Fibroblast of peridontal ligament (primary cell): ENCODE measurements at regions not wholly inside any gene's neighbourhood (a gene's known extent, or its start where the extent isn't known, plus 50 kb on each side); places are given as distances from the start of the nearest gene placed in this dataset.
"Not testable (repeated sequence)": the region's sequence is repeated elsewhere in the genome, so short reads cannot be mapped to it uniquely, and the experiment has no call there.

Experiments
- DNase-seq: peaks from one replicate; pipeline ENCODE4 v3.0.0-alpha.2; 2010; ENCODE audit errors: extremely low read depth

DNA sequence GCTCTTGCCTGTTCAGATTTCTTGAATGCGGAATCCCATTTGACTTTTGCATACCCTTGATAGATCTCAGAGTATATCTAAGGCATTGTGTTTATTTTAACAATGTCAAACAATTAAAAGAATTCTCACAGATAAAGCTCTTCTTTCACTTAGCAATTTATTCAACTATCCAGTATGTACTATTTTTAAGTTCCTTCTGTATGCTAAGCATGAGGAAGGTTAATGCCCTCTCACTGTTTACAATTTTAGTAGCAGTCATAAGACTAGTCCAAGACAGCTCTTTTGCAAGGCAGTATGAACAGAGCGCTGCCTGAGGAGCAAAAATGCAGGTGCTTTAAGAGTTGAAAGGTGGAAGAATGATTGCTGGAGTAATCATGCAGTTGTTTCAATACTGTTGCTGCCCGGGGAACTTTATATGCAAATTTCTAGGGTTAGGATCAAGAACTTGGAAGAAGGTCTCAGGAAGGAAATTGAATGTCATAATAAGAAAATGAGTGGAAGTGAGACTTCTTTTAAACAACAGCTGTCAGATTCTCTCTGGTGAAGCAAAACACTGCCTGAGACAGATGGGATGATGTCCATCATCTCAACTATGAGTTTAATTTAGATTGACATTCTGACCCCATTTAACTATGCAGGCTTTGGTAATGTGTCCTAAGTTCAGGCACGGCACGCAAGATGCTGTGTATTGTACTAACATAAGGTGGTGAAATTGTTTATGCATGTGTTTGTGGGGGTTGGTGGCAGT lies 1303.5 kb upstream of the CITED2 start:
- DNase-seq: no peak

- DNase-seq: no peak
Observed at GRCh38 chr6:140671926-140672325, 1297.5 kb upstream of the CITED2 start.

DNA sequence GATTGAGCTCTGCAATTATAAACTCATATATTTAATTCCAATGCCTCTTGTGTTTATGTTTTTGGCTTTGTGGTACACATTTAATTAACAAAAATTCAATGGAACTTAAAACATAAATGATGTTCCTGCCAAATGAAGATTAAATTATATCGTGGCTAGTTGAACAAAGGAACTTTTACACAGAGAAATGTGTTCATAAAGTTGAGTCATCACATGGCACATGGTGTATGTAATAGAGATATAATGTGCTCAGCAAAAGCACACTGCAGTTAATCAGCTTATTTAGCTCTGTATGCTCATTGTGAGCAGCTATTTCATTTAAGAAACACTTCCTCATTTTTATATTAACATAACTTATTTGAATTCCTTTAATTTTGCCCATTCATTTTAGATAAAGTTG lies 1295.6 kb upstream of the CITED2 start:
- peak; percentile 59 for DNase-seq

DNA sequence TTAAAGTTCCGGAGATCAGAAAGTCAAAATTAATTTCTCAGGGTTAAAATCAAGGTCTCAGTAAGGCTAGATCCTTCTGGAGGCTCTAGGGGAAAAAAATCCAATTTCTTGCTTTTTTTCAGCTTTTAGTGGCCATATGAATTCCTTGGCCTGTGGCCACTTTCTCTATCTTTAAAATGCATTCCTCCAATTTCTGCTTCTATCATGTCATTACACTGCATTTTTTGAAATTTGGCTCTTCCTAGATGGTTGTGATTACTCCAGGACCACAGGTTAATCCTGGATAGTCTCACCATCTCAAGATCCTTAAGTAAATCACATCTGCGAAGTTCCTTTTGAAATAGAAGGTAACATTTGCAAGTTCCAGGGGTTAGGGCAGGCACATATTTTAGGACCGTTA lies 1294.9 kb upstream of the CITED2 start:
- DNase-seq: peak; percentile 48

DNA sequence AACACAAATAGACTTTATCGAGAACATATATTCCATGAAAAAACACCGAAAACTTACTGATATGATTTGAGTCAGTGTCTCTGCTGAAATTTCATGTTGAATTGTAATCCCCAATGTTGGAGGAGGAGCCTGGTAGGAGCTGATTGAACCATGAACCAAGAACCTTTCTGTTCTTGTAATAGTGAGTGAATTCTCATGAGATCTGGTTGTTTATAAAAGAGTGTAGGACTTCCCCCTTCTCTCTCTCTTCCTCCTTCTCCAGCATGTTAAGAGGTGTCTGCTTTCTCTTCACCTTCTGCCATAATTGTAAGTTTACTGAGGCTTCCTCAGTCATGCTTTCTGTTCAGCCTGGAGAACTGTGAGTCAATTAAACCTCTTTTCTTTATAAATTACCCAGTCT lies 1289.3 kb upstream of the CITED2 start:
- no peak for DNase-seq

DNA sequence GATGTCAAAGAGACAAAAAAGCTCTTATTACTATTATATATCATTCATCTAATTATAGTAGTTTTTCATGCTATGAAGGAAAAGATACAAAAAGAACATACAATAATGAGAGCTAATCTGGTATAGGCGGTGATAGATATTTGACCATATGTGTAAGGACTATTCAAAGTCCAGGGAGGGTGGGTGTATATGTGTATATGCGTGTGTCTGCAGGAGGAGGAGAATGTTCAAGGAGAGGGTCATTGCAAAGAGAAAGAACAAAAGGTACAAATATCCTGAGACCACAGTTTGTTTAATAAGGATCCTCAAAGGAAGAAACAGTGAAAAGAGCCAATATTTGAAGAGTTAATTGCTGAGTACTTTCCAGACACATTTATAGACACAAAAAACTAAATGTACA lies 1288.6 kb upstream of the CITED2 start:
- DNase-seq: no peak

- peak; percentile 32 for DNase-seq
Observed at GRCh38 chr6:140661691-140662090, 1287.2 kb upstream of the CITED2 start.

- DNase-seq: peak; percentile 55
Observed at GRCh38 chr6:140660295-140660694, 1285.8 kb upstream of the CITED2 start.

GRCh38 chr6:140653972-140654371 lies 1279.5 kb upstream of the CITED2 start:
- DNase-seq: no peak

GRCh38 chr6:140653506-140653905 lies 1279.1 kb upstream of the CITED2 start:
- DNase-seq: no peak

GRCh38 chr6:140649502-140649901 lies 1275.1 kb upstream of the CITED2 start:
- DNase-seq: not testable (repeated sequence)

GRCh38 chr6:140647322-140647721 lies 1272.9 kb upstream of the CITED2 start:
- DNase-seq: not testable (repeated sequence)

GRCh38 chr6:140644017-140644416 lies 1269.6 kb upstream of the CITED2 start:
- DNase-seq: no peak

- no peak for DNase-seq
Observed at GRCh38 chr6:140641412-140641811, 1267.0 kb upstream of the CITED2 start.

DNA sequence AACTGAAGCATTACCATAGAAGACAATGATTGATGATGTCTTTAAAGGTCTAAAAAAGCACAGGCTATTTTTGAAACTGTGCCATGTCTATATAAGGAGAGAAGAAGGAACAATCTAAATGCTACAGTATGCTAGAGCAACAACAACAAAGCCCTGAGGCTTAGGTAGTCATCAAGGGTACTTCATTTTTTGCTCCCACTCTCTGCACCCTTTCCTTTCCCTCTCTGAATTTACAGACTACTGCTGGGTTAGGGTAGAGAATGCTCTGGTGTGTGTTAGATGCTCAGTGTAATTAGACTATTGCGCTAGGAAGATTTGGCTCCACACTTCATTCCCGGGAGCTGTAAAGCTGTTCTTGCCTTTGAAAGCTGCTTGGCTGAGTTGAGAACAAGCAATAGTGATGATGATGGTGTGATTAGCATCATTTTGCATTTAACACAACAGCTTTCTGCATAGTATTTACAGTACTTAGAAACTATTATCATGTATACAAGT lies 1262.5 kb upstream of the CITED2 start:
- no peak for DNase-seq

- no peak for DNase-seq
Observed at GRCh38 chr6:140636271-140636907, 1261.9 kb upstream of the CITED2 start.

DNA sequence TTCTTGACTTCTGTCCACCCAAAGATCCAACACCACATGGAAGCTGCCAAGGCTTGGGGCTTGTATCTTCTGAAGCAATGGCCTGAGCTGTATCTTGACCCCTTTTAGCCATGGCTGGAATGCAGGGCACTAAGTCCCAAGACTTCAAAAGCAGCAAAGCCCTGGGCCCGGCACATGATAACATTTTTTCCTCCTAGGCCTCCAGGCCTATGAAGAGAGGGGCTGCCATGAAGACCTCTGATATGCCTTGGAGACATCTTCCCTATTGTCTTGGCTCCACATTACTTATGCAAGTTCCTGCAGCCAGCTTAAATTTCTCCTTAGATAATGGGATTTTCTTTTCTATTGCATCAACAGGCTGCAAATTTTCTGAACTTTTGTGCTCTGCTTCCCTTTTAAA lies 1252.6 kb upstream of the CITED2 start:
- DNase-seq: no peak

DNA sequence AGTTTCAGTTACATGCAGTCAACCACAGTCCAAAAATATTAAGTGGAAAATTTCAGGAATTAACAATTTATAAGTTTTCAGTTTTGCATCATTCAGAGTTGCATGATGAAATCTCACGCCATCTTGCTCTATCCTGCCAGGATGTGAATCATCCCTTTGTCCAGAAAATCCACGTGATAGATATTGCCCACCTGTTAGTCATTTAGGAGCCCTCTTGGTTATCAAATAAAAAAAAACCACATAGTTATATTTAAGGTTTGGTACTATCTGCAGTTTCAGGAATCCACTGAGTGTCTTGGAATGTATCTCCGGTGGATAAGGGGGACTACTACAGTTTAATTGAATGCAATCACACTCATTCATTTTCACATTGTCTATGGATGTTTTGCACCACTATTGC lies 1249.0 kb upstream of the CITED2 start:
- peak; percentile 78 for DNase-seq

GRCh38 chr6:140620496-140620895 lies 1246.0 kb upstream of the CITED2 start:
- DNase-seq: no peak

DNA sequence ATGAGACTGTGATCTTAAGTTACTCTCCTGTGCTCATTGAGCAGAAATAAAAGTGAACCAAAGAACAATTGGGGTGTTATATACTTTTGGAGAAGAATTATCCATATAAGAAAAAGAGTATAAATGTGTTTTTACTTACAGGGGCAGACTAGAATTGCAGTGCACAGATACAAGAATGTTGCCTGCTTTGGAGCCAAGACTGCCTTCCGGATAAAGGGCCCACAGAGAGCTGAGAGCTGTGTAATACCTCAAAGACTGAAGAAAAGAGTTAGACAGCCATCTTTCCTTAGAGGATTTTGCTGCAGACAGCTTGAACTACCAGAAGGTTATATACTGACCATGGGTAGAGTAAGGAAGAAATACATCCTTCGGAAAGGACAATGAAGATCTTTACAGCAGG lies 1235.5 kb upstream of the CITED2 start:
- peak; percentile 51 for DNase-seq

DNA sequence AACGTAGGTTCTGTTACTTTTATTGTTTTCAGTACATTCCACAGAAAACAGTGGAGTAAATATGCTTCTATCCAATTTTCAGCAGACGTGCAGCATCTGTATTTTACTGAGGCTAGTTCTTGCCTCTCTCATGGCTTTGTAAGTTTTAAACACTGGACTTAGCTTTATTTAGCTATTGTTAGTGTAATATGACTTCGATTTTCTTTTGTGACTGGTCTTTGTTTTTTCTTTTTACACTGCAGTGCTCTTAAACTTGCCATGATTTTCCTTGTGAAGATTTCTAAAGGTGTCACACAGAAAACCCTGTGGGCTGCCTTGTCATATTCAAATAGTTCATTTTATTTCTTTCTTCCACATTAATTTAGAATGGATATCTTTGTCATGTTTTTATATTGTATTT lies 1234.9 kb upstream of the CITED2 start:
- no peak for DNase-seq

- no peak for DNase-seq
Observed at GRCh38 chr6:140604786-140605185, 1230.3 kb upstream of the CITED2 start.
